ENCODE measurements at regions not wholly inside any gene's neighbourhood (a gene's known extent, or its start where the extent isn't known, plus 50 kb on each side); places are given as distances from the start of the nearest gene placed in this dataset.

- WGBS: 85% methylated on average over 9 of the region's 9 CpGs
- DNase-seq (ENCODE audit: low read depth in 6 of 9, low spot score in 9 of 9): no peak
- no peaks in the 10 kb centered on the region for H3K9me3 ChIP-seq (ENCODE audit: control insufficient read depth in 2 of 2, insufficient read depth in 1 of 2, low read length in 1 of 2)
- H3K27ac ChIP-seq (ENCODE audit: low read depth in 1 of 2, low read length in 1 of 2): no peak overlapping the region
- H3K4me3 ChIP-seq (ENCODE audit: low read length in 2 of 2): no peak overlapping the region
- no peaks in the 10 kb centered on the region for H3K27me3 ChIP-seq (ENCODE audit: control insufficient read depth in 2 of 2, insufficient read depth in 1 of 2, low read length in 1 of 2)
- no peaks in the 10 kb centered on the region for H3K36me3 ChIP-seq (ENCODE audit: control insufficient read depth in 2 of 2, insufficient read depth in 2 of 2, low read length in 1 of 2)
- no peaks in the 10 kb centered on the region for H3K4me1 ChIP-seq (ENCODE audit: control insufficient read depth in 2 of 2, insufficient read depth in 2 of 2, low read length in 2 of 2)
Measured at GRCh38 chr12:92629349-92630065, 73.3 kb upstream of the PLEKHG7 start.

- no peaks in the 10 kb centered on the region for H3K4me1 ChIP-seq (ENCODE audit: control insufficient read depth in 2 of 2, insufficient read depth in 2 of 2, low read length in 2 of 2)
- no peak for DNase-seq (ENCODE audit: low read depth in 6 of 9, low spot score in 9 of 9)
- no peak overlapping the region for H3K27ac ChIP-seq (ENCODE audit: low read depth in 1 of 2, low read length in 1 of 2)
- no peak overlapping the region for H3K4me3 ChIP-seq (ENCODE audit: low read length in 2 of 2)
- H3K27me3 ChIP-seq (ENCODE audit: control insufficient read depth in 2 of 2, insufficient read depth in 1 of 2, low read length in 1 of 2): no peaks in the 10 kb centered on the region
- H3K36me3 ChIP-seq (ENCODE audit: control insufficient read depth in 2 of 2, insufficient read depth in 2 of 2, low read length in 1 of 2): no peaks in the 10 kb centered on the region
- no peaks in the 10 kb centered on the region for H3K9me3 ChIP-seq (ENCODE audit: control insufficient read depth in 2 of 2, insufficient read depth in 1 of 2, low read length in 1 of 2)
- WGBS: 96% methylated on average over 2 of the region's 2 CpGs
Measured at GRCh38 chr12:92628476-92628875, 74.3 kb upstream of the PLEKHG7 start.

GRCh38 chr12:92627511-92627910 lies 75.3 kb upstream of the PLEKHG7 start:
- Histone ChIP-seq H3K36me3 (ENCODE audit: control insufficient read depth in 2 of 2, insufficient read depth in 2 of 2, low read length in 1 of 2) (no peaks in the 10 kb centered on the region), H3K27ac (ENCODE audit: low read depth in 1 of 2, low read length in 1 of 2) (no peak overlapping the region), H3K9me3 (ENCODE audit: control insufficient read depth in 2 of 2, insufficient read depth in 1 of 2, low read length in 1 of 2) (no peaks in the 10 kb centered on the region), H3K4me3 (ENCODE audit: low read length in 2 of 2) (no peak overlapping the region), H3K4me1 (ENCODE audit: control insufficient read depth in 2 of 2, insufficient read depth in 2 of 2, low read length in 2 of 2) (no peaks in the 10 kb centered on the region), H3K27me3 (ENCODE audit: control insufficient read depth in 2 of 2, insufficient read depth in 1 of 2, low read length in 1 of 2) (no peaks in the 10 kb centered on the region)
- no peak for DNase-seq (ENCODE audit: low read depth in 6 of 9, low spot score in 9 of 9)
- 96% methylated on average over 2 of the region's 2 CpGs for WGBS

GRCh38 chr12:92625639-92626310 lies 77.0 kb upstream of the PLEKHG7 start:
- no peak for DNase-seq (ENCODE audit: low read depth in 6 of 9, low spot score in 9 of 9)
- H3K36me3 ChIP-seq (ENCODE audit: control insufficient read depth in 2 of 2, insufficient read depth in 2 of 2, low read length in 1 of 2): no peaks in the 10 kb centered on the region
- peaks cover 0 to 4% of the 10 kb centered on the region in 2 donors for H3K9me3 ChIP-seq (ENCODE audit: control insufficient read depth in 2 of 2, insufficient read depth in 1 of 2, low read length in 1 of 2)
- H3K4me3 ChIP-seq (ENCODE audit: low read length in 2 of 2): no peak overlapping the region
- no peak overlapping the region for H3K27ac ChIP-seq (ENCODE audit: low read depth in 1 of 2, low read length in 1 of 2)
- no peaks in the 10 kb centered on the region for H3K27me3 ChIP-seq (ENCODE audit: control insufficient read depth in 2 of 2, insufficient read depth in 1 of 2, low read length in 1 of 2)
- H3K4me1 ChIP-seq (ENCODE audit: control insufficient read depth in 2 of 2, insufficient read depth in 2 of 2, low read length in 2 of 2): no peaks in the 10 kb centered on the region
- WGBS: 94% methylated on average over 3 of the region's 3 CpGs

- Histone ChIP-seq H3K9me3 (ENCODE audit: control insufficient read depth in 2 of 2, insufficient read depth in 1 of 2, low read length in 1 of 2) (peaks cover 0 to 4% of the 10 kb centered on the region in 2 donors), H3K4me3 (ENCODE audit: low read length in 2 of 2) (no peak overlapping the region), H3K27me3 (ENCODE audit: control insufficient read depth in 2 of 2, insufficient read depth in 1 of 2, low read length in 1 of 2) (no peaks in the 10 kb centered on the region), H3K27ac (ENCODE audit: low read depth in 1 of 2, low read length in 1 of 2) (no peak overlapping the region), H3K36me3 (ENCODE audit: control insufficient read depth in 2 of 2, insufficient read depth in 2 of 2, low read length in 1 of 2) (no peaks in the 10 kb centered on the region), H3K4me1 (ENCODE audit: control insufficient read depth in 2 of 2, insufficient read depth in 2 of 2, low read length in 2 of 2) (no peaks in the 10 kb centered on the region)
- no peak for DNase-seq (ENCODE audit: low read depth in 6 of 9, low spot score in 9 of 9)
- 96% methylated on average over 1 of the region's 1 CpG for WGBS
Measured at GRCh38 chr12:92624236-92624635, 78.6 kb upstream of the PLEKHG7 start.

- Histone ChIP-seq H3K4me1 (ENCODE audit: control insufficient read depth in 2 of 2, insufficient read depth in 2 of 2, low read length in 2 of 2) (no peaks in the 10 kb centered on the region), H3K27ac (ENCODE audit: low read depth in 1 of 2, low read length in 1 of 2) (no peak overlapping the region), H3K27me3 (ENCODE audit: control insufficient read depth in 2 of 2, insufficient read depth in 1 of 2, low read length in 1 of 2) (no peaks in the 10 kb centered on the region), H3K9me3 (ENCODE audit: control insufficient read depth in 2 of 2, insufficient read depth in 1 of 2, low read length in 1 of 2) (peaks cover 0 to 4% of the 10 kb centered on the region in 2 donors), H3K36me3 (ENCODE audit: control insufficient read depth in 2 of 2, insufficient read depth in 2 of 2, low read length in 1 of 2) (no peaks in the 10 kb centered on the region), H3K4me3 (ENCODE audit: low read length in 2 of 2) (no peak overlapping the region)
- DNase-seq (ENCODE audit: low read depth in 6 of 9, low spot score in 9 of 9): no peak
Measured at GRCh38 chr12:92623386-92623785, 79.4 kb upstream of the PLEKHG7 start.

- Histone ChIP-seq H3K27me3 (ENCODE audit: control insufficient read depth in 2 of 2, insufficient read depth in 1 of 2, low read length in 1 of 2) (no peaks in the 10 kb centered on the region), H3K9me3 (ENCODE audit: control insufficient read depth in 2 of 2, insufficient read depth in 1 of 2, low read length in 1 of 2) (peaks cover 0 to 4% of the 10 kb centered on the region in 2 donors), H3K36me3 (ENCODE audit: control insufficient read depth in 2 of 2, insufficient read depth in 2 of 2, low read length in 1 of 2) (no peaks in the 10 kb centered on the region), H3K4me3 (ENCODE audit: low read length in 2 of 2) (no peak overlapping the region), H3K4me1 (ENCODE audit: control insufficient read depth in 2 of 2, insufficient read depth in 2 of 2, low read length in 2 of 2) (no peaks in the 10 kb centered on the region), H3K27ac (ENCODE audit: low read depth in 1 of 2, low read length in 1 of 2) (no peak overlapping the region)
- WGBS: 96% methylated on average over 3 of the region's 3 CpGs
- DNase-seq (ENCODE audit: low read depth in 6 of 9, low spot score in 9 of 9): no peak
Measured at GRCh38 chr12:92621833-92622232, 81.0 kb upstream of the PLEKHG7 start.

- Histone ChIP-seq H3K27me3 (ENCODE audit: control insufficient read depth in 2 of 2, insufficient read depth in 1 of 2, low read length in 1 of 2) (no peaks in the 10 kb centered on the region), H3K4me3 (ENCODE audit: low read length in 2 of 2) (no peak overlapping the region), H3K36me3 (ENCODE audit: control insufficient read depth in 2 of 2, insufficient read depth in 2 of 2, low read length in 1 of 2) (no peaks in the 10 kb centered on the region), H3K27ac (ENCODE audit: low read depth in 1 of 2, low read length in 1 of 2) (no peak overlapping the region), H3K9me3 (ENCODE audit: control insufficient read depth in 2 of 2, insufficient read depth in 1 of 2, low read length in 1 of 2) (peaks cover 0 to 4% of the 10 kb centered on the region in 2 donors), H3K4me1 (ENCODE audit: control insufficient read depth in 2 of 2, insufficient read depth in 2 of 2, low read length in 2 of 2) (no peaks in the 10 kb centered on the region)
- no peak for DNase-seq (ENCODE audit: low read depth in 6 of 9, low spot score in 9 of 9)
- 98% methylated on average over 4 of the region's 4 CpGs for WGBS
Measured at GRCh38 chr12:92621312-92621711, 81.5 kb upstream of the PLEKHG7 start.

- Histone ChIP-seq H3K4me3 (ENCODE audit: low read length in 2 of 2) (no peak overlapping the region), H3K9me3 (ENCODE audit: control insufficient read depth in 2 of 2, insufficient read depth in 1 of 2, low read length in 1 of 2) (peaks cover 0 to 4% of the 10 kb centered on the region in 2 donors), H3K27me3 (ENCODE audit: control insufficient read depth in 2 of 2, insufficient read depth in 1 of 2, low read length in 1 of 2) (no peaks in the 10 kb centered on the region), H3K36me3 (ENCODE audit: control insufficient read depth in 2 of 2, insufficient read depth in 2 of 2, low read length in 1 of 2) (no peaks in the 10 kb centered on the region), H3K4me1 (ENCODE audit: control insufficient read depth in 2 of 2, insufficient read depth in 2 of 2, low read length in 2 of 2) (no peaks in the 10 kb centered on the region), H3K27ac (ENCODE audit: low read depth in 1 of 2, low read length in 1 of 2) (no peak overlapping the region)
- WGBS: 94% methylated on average over 8 of the region's 8 CpGs
- DNase-seq (ENCODE audit: low read depth in 6 of 9, low spot score in 9 of 9): no peak
Measured at GRCh38 chr12:92619730-92620684, 82.8 kb upstream of the PLEKHG7 start.

Data from thymus (tissue), 11 donors.